ENCODE measurements at regions not wholly inside any gene's neighbourhood (a gene's known extent, or its start where the extent isn't known, plus 50 kb on each side); places are given as distances from the start of the nearest gene placed in this dataset.

- Mint-ChIP-seq H3K9me3 (peaks cover 23% of the 10 kb centered on the region), H3K4me3 (no peak overlapping the region)
Measured at GRCh38 chr18:38565513-38565912, 999.9 kb upstream of the CELF4 start.

More at GRCh38 chr18:38565513-38565912, 999.9 kb upstream of the CELF4 start:
- no peak for TF ChIP-seq ZNF114 (CRISPR knock-in tag; IDR thresholded peaks at IDR 0.05)
- TF ChIP-seq EZH2 (IDR thresholded peaks at IDR 0.05; ENCODE audit: low read depth, unreplicated experiment), result no peak
- no peak for TF ChIP-seq ZNF462 (CRISPR knock-in tag; IDR thresholded peaks at IDR 0.05)
- no peak for TF ChIP-seq ETS1 (IDR thresholded peaks at IDR 0.05)
- TF ChIP-seq STAT1 (IDR thresholded peaks at IDR 0.05; ENCODE audit: unreplicated experiment), result no peak
- no peak for TF ChIP-seq JUNB (IDR thresholded peaks at IDR 0.05; ENCODE audit: unreplicated experiment)
- TF ChIP-seq NANOG (IDR thresholded peaks at IDR 0.05; ENCODE audit: borderline replicate concordance), result no peak
- TF ChIP-seq EZH2phosphoT487 (IDR thresholded peaks at IDR 0.05; ENCODE audit: unreplicated experiment), result no peak
- TF ChIP-seq CREB1 (CRISPR knock-in tag; IDR thresholded peaks at IDR 0.05; ENCODE audit: low read depth), result no peak
- TF ChIP-seq POLR2AphosphoS5 (IDR thresholded peaks at IDR 0.05; ENCODE audit: low read depth), result no peak
- no peak for TF ChIP-seq REST (IDR thresholded peaks at IDR 0.05; ENCODE audit: unreplicated experiment)
- no peak for TF ChIP-seq CTCF (conservative IDR thresholded peaks at IDR 0.05; ENCODE audit: low read depth in 2 of 2)
- no peak for TF ChIP-seq ZNF331 (CRISPR knock-in tag; IDR thresholded peaks at IDR 0.05; ENCODE audit: low read depth)
- Histone ChIP-seq H3K79me2 (replicated peaks; ENCODE audit: insufficient read depth) (no peaks in the 10 kb centered on the region), H4K20me1 (replicated peaks; ENCODE audit: insufficient read depth) (no peaks in the 10 kb centered on the region), H3K27me3 (ENCODE audit: insufficient read depth) (no peaks in the 10 kb centered on the region), H3K36me3 (ENCODE audit: insufficient read depth) (no peaks in the 10 kb centered on the region), H3K27ac (ENCODE audit: low read depth) (no peak overlapping the region), H3F3A (replicated peaks; ENCODE audit: low read depth) (no peaks in the 10 kb centered on the region), H3K4me3 (no peak overlapping the region), H3K4me2 (no peak overlapping the region), H3K4me1 (ENCODE audit: insufficient read depth) (no peaks in the 10 kb centered on the region), H3K9me2 (ENCODE audit: insufficient read depth) (peaks cover 11% of the 10 kb centered on the region), H2AFZ (no peak overlapping the region)
- peaks cover 9% of the 10 kb centered on the region for H3K27me3 Mint-ChIP-seq (ENCODE audit: insufficient read depth, low read depth, poor library complexity)
- no peak for DNase-seq (ENCODE audit: low spot score)
- H3K27ac Mint-ChIP-seq, result no peak overlapping the region
- H3K36me3 Mint-ChIP-seq (ENCODE audit: low read depth), result peaks cover 18% of the 10 kb centered on the region
- no peak for ATAC-seq
- H3K4me1 Mint-ChIP-seq, result no peaks in the 10 kb centered on the region

All from GM23338 (cell line).